ENCODE measurements at regions not wholly inside any gene's neighbourhood (a gene's known extent, or its start where the extent isn't known, plus 50 kb on each side); places are given as distances from the start of the nearest gene placed in this dataset.

- ATAC-seq (no peak), DNase-seq (no peak)
- Histone ChIP-seq H3K36me3 (no peaks in the 10 kb centered on the region), H3K27me3 (no peaks in the 10 kb centered on the region), H3K4me1 (peaks cover 13% of the 10 kb centered on the region), H3K27ac (no peak overlapping the region), H3K4me3 (no peak overlapping the region), H3K9me3 (no peaks in the 10 kb centered on the region)
- no peak for TF ChIP-seq CTCF (IDR thresholded peaks at IDR 0.05)
- intact Hi-C loops (cut with DNase I), result no loop called here
Measured at GRCh38 chr11:134742224-134742612, 330.2 kb upstream of the B3GAT1 start.

DNA sequence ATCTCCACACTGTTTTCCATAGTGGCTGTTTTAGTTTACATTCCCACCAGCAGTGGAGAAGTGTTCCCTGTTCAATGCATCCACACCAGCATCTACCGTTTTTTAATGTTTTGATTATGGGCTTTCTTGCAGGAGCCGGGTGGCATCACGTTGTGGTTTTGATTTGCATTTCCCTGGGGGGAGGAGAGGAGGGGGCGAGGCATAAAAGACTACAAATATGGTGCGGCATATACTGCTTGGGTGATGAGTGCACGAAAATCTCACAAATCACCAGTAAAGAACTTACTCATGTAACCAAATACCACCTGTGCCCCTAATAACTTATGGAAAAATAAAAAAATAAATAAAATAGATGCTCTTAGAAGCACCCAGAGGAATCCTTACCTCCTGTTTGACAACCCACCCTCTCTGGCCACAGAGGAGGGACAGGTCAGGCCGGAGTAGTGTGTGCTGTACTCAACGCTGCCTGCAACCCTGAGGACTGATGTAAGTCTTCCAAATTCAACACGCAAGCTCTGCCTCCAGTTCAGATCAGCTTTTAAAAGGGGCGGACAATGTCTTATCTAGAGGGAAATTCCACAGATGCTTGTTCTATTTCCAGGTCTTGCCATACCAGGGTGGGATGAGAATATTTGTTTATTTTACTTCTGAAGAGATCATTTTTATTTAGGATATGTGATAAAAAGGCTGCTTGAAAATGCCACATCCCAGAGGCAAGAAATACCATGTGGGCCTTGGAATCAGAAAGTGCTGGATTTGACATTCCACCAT is 329.6 kb upstream of the B3GAT1 start:
- no peak overlapping the region for H3K27ac ChIP-seq
- no peaks in the 10 kb centered on the region for H3K27me3 ChIP-seq
- no peak for TF ChIP-seq CTCF (IDR thresholded peaks at IDR 0.05)
- DNase-seq (no peak), ATAC-seq (peak; percentile 57)
- H3K9me3 ChIP-seq, result no peaks in the 10 kb centered on the region
- intact Hi-C loops (cut with DNase I), result no loop called here
- peaks cover 13% of the 10 kb centered on the region for H3K4me1 ChIP-seq
- H3K4me3 ChIP-seq, result no peak overlapping the region
- H3K36me3 ChIP-seq, result no peaks in the 10 kb centered on the region

- Histone ChIP-seq H3K9me3 (no peaks in the 10 kb centered on the region), H3K4me1 (peaks cover 13% of the 10 kb centered on the region), H3K36me3 (no peaks in the 10 kb centered on the region), H3K27ac (no peak overlapping the region), H3K4me3 (no peak overlapping the region), H3K27me3 (no peaks in the 10 kb centered on the region)
- no peak for ATAC-seq
- no peak for DNase-seq
- no peak for TF ChIP-seq CTCF (IDR thresholded peaks at IDR 0.05)
- intact Hi-C loops (cut with DNase I), result no loop called here
Measured at GRCh38 chr11:134740590-134741261, 328.7 kb upstream of the B3GAT1 start.

DNA sequence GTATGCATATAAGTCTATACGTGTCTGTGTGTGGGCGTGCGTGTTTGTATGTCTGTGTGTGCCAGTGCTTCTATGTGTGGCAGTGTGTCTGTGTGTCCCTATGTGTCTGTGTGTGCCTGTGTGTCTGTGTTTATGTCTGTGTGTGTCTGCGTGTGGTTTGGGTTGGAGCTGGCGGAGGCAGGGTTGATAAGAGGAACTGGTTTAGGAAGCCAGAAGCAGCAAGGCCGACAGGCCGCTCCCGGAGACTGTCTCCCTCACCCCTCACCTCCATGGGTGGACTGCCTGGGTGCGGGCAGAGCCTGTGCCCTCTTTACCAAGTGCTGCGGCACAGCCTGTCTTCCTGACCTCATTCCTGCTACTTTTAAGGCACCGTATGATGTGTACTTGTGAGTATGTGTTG is 327.1 kb upstream of the B3GAT1 start:
- no peak for DNase-seq
- no peaks in the 10 kb centered on the region for H3K9me3 ChIP-seq
- intact Hi-C loops (cut with DNase I), result no loop called here

DNA sequence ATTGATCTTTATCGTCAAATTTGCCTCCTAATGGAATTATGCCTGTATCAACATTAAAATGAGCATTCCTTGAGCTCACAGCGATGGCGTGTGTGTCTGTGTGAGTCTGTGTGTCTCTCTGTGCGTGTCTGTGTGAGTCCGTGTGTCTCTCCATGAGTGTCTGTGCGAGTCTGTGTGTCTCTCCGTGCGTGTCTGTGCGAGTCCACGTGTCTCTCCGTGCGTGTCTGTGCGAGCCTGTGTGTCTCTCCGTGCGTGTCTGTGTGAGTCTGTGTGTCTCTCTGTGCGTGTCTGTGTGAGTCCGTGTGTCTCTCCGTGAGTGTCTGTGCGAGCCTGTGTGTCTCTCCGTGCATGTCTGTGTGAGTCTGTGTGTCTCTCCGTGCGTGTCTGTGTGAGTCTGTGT is 326.5 kb upstream of the B3GAT1 start:
- ATAC-seq (no peak), DNase-seq (no peak)
- H3K9me3 ChIP-seq, result no peaks in the 10 kb centered on the region
- intact Hi-C loops (cut with DNase I), result no loop called here
- no peaks in the 10 kb centered on the region for H3K36me3 ChIP-seq
- H3K4me3 ChIP-seq, result no peak overlapping the region
- no peak for TF ChIP-seq CTCF (IDR thresholded peaks at IDR 0.05)
- H3K4me1 ChIP-seq, result peaks cover 18% of the 10 kb centered on the region
- H3K27me3 ChIP-seq, result no peaks in the 10 kb centered on the region
- no peak overlapping the region for H3K27ac ChIP-seq

More for the DNA sequence above, 327.1 kb upstream of the B3GAT1 start:
- Histone ChIP-seq H3K4me1 (peaks cover 18% of the 10 kb centered on the region), H3K27ac (no peak overlapping the region), H3K4me3 (no peak overlapping the region), H3K36me3 (no peaks in the 10 kb centered on the region), H3K27me3 (no peaks in the 10 kb centered on the region)
- TF ChIP-seq CTCF (IDR thresholded peaks at IDR 0.05), result no peak
- no peak for ATAC-seq

Data from upper lobe of right lung (tissue), 1 donor.